Fibroblast of the conjunctiva (primary cell): ENCODE measurements at regions not wholly inside any gene's neighbourhood (a gene's known extent, or its start where the extent isn't known, plus 50 kb on each side); places are given as distances from the start of the nearest gene placed in this dataset.

Experiments
- DNase-seq: peaks from one replicate; pipeline ENCODE4 v3.0.0-alpha.2; 2010; ENCODE audit warnings: low read depth

DNA sequence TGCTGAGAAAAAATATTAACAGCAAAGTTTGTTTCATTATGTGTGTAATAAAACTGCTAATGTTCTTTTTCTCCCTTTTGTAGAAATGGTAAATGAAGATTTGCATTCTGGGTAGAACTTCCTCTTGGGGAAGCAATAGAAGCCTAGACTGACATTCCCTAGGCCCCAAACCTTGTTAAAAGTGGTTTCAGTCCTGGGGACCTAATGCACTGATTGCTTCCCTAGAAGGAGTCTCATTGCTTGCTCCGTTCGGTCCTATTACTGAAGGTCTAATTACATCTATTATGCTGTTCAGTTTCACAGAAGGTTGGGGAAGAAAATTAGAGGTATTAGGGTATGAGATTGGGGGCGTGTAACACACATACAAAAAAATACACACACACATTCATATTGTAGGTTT is 893.8 kb downstream of the TLE4 start:
- no peak for DNase-seq

- DNase-seq = no peak
These were observed 877.7 kb downstream of the TLE4 start for GRCh38 chr9:80449513-80449912.

DNA sequence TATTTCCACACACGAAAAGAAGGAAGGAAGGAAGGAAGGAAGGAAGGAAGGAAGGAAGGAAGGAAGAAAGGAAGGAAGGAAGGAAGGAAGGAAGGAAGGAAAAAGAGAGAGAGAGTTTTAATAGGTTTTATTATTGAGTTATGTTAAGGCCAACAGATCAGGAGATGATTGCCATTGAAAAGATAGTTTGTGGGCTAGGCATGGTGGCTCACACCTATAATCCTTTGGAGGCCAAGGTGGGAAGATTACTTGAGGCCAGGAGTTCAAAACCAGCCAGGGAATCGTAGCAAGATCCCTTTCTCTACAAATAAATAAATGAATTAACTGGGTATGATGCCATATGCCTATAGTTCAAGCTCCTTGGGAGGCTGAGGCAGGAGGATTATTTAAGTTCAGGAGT is 877.2 kb downstream of the TLE4 start:
- DNase-seq = no peak

DNA sequence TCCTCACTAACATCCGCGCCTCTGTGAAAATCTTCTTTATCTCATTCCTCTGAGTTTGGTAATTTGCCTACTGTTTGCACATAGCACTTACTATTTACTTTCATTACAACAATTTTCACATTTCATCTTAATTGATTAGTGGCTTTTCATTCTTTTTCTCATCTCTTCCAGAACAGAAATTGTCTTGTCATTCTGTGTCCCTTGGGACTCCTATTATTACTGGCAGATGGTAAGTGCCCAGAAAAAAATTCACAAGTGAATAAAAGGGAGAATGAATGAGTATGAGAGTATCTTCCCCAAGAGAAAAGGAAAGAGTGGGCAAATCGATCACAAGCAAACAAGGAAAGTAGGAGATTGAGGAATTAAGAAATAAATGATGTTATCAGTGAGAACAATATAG is 876.1 kb downstream of the TLE4 start:
- no peak for DNase-seq

DNA sequence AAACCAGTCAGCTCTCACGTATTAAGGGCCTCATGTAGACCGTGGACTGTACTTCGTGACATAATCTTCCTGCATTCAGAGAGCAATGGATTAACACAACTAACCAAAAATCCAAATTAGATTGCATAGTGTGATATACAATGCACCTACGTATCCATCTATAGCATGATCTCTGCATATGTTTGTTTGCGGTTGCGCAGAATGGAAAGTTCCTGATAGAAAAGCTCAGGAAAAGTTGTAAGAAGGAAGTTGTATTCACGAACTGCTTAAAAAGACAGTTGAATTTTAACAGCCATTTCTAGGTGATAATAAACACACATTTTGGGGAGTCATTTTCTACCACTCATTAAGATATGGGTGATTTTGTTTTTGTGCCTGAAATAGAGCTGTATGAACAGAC is 869.0 kb downstream of the TLE4 start:
- no peak for DNase-seq

DNA sequence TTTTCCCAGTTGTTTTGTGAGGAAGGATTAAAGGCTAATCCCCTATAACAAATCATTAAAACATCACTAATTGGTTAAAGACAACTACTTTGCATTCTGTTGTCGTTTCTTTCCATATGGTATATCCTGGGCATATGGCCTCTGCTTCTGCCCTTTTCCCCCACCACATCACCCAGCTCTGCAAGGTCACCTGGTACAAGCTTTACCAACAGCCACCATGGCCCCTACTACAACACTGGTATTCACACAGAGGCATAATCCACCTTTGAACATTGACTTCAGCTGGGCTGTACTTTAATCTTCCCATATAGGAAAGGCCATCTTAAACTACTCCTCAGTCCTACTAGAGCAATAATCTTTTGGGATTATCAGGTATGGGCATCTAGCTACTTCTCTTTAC is 866.1 kb downstream of the TLE4 start:
- no peak for DNase-seq

DNA sequence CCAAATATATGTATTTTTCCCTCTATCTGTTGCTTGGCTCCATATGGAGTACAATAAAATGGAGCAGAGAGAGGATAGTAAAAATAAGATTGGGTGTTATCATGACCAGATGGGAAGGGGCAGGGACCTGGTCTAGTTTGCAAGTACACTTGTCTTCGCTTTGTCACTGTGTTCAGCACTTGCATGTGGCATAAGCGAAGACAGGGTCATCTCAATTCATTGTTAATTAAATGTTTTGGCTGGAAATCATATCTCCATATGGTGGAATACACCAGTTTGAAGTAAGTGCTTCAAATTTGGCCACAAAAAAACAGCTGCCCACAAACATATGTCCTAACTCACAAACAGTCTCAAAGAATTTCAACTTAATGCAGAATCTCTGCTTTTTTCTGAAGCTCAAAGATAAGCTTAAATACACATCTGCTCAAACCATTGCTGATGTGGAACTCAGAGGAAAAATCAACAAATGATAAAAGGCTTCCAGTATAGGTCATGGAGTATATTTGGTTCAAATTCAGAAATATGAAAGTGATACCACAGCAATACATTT is 865.4 kb downstream of the TLE4 start:
- no peak for DNase-seq

DNA sequence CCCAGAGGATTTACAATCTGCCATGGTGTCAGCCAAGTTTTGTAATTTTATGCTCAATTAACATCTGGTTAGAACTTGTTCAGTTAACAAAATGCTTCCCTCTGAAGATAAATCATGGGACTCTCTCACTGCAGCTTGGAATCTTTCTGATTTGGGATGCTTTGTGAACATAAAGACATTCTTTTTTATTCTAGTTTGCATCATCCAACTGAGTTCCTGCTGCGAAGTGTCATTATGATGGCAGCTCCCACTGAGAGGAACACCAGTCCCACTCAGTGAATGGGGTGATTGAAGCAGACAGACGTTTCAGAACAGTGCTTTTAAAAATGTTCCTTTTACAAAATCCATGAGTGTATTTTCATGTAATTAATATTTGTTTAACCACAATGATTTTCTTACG is 863.8 kb downstream of the TLE4 start:
- DNase-seq = no peak

- DNase-seq = no peak
These were observed 855.2 kb downstream of the TLE4 start for GRCh38 chr9:80426992-80427391.

DNA sequence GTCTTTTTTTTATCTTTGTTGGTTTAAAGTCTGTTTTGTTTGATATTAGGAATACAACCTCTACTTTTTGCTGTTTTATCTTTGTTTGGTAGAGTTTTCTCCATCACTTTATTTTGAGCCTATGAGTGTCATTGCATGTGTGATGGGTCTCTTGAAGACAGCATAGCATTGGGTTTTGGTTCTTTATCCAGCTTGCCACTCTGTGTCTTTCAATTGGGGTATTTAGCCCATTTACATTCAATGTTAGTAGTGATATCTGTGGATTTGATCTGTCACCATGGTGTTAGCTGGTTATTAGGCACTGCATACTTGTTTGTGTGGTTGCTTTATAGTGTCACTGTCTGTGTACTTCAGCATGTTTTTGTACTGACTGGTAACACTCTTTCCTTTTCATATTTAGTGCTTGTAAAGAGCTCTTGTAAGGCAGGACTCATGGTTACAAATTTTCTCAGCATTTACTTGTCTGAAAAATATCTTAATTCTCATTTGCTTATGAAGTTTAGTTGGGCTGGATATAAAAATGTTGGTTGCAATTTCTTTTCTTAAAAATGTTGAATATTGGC is 845.5 kb downstream of the TLE4 start:
- DNase-seq = no peak

- peak; percentile 3 for DNase-seq
These were observed 838.3 kb downstream of the TLE4 start for GRCh38 chr9:80410106-80410505.

GRCh38 chr9:80407220-80407619 is 835.5 kb downstream of the TLE4 start:
- DNase-seq = no peak

DNA sequence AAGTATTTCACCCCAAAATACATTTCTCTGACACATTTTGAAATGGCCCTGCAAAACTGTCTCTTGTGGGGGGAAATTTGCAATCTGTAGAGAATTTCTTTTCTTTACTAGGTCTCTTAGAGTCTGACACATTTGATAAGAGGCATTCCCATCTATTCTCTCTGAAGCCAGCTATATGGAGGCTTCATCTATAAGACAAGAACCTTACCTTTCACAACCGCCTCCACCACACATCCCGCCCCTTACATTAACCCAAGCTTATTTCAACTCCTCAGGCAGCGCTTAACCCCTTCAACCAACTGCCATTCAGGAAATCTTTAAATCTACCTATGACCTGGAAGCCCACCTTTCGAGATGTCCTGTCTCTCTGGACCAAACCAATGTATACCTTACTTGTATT is 829.5 kb downstream of the TLE4 start:
- DNase-seq = no peak

GRCh38 chr9:80400624-80401230 is 829.0 kb downstream of the TLE4 start:
- DNase-seq = no peak

DNA sequence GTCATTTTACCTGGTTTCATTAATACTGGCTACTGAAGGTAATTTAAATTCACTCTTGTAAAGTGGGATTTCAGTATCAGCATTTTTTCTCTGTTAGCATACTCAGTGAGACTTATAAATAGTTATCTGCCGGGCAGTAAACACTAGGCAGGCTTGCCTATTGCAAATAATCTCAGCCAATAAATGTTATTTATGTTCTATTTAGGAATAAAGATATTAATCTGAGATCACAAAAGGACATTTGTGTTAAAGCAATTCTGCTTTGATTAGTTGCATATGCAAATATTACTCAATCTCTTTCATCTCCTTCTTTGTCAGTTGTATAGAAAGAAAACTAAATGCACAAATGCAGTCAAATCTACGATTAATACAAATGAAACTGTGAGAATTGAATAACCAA is 827.8 kb downstream of the TLE4 start:
- no peak for DNase-seq

GRCh38 chr9:80387828-80388227 is 816.1 kb downstream of the TLE4 start:
- no peak for DNase-seq

- DNase-seq = no peak
These were observed 813.5 kb downstream of the TLE4 start for GRCh38 chr9:80385246-80385645.

- no peak for DNase-seq
These were observed 811.6 kb downstream of the TLE4 start for GRCh38 chr9:80383331-80383730.

DNA sequence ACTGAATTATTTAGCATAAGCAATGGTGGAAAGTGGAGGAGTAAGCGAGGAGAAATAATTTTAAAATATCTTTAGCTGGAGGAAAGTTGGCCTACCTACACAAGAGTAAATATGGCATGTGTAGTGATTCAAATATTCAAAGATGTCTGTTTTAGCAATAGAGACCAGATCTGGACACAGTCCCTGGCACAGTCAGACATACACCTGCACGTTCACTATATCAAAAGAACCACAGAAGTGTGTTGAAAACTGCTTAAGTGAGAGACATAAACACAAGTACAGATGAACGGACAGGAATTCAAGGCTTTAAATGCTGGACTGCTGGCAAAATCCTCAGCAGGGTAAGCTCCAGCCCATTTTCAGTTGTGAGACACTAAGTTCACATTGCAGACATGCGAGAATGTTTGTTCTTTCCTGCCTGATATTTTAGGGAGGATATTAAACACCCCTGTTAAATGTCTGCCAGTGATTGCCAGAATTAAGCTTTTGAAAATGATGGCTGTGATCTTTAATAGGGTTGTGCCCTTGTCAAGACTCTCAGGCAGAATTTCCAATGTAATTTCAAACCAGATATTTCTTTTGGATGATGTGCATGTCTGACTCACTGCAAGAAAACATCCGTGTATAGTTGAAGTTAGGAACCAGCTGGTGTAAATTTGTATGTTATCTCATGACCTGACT is 810.6 kb downstream of the TLE4 start:
- DNase-seq = no peak

- no peak for DNase-seq
These were observed 808.5 kb downstream of the TLE4 start for GRCh38 chr9:80380301-80380700.

DNA sequence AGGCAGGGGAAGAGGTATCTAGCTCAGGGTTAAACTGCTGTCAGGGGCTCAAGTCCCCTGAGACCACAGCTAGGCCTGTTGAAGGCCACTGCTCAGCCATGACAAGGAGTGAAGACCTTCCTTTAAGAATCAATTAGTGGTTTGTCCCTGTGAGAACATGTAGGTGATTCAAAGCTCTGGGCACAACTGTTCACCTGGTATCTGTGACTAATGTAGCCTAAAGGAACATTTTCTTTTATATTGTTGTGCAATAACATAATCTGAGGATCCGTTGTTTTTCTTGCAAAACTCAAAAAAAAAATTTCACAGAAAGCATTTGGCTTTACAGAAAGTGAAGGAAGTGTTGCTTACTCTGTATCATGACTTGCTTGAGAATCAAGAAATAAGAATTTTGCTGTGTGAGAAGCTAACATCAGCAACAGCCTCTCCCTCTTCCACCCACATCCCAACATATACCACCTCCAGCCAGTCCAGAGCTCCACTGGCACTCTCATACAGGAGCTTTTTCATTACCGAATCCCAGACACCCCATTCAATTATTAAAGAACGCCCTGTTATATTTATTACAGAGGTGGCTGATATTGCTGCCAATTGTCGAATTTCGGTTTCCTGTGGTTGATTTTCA is 807.0 kb downstream of the TLE4 start:
- DNase-seq = no peak

DNA sequence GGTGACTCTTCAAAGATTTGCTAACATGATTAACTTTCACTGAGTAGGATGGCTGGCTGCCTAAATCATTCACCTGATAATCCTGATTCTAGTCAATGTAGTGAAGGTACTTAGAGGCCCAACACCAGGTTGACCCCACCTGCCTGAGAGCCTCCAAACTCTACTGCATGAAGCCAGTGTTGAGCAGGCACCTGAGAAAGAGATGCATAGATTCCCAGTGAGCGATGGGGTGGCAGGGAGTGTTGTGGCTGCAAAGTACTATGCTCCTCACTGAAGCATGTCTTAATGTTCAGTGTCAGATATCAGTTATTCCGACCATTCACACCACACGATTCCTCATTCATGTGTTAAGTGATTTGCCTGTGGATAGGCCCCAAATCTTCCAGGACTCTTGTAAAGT is 804.4 kb downstream of the TLE4 start:
- no peak for DNase-seq

DNA sequence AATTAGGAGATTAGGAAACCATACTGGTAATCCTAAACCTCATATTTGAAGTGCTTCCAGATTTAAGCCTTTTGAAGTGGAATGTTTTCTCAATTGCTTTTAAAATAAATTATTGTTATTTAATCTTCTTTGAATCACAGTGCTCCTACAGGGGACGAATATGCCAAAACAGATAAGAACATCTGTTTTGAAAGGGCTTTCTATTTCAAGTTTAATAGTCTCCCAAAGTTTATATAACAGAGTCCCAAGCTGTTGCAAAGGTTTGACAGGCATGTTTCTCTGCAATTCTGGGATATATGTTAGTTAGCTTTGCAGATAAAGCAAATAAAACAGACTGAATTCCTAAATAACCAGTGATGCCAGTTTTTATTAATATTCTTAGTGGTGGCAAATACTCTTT is 803.7 kb downstream of the TLE4 start:
- DNase-seq = no peak
